Activated naive CD8-positive, alpha-beta T cell treated with anti-CD3 and anti-CD28 coated beads, Interleukin-2, amount 10 ng/mL, durations not matched to agents 7 days and 5 days (primary cell): ENCODE measurements at regions not wholly inside any gene's neighbourhood (a gene's known extent, or its start where the extent isn't known, plus 50 kb on each side); places are given as distances from the start of the nearest gene placed in this dataset.

ENCODE experiments used
- ATAC-seq: fragments of 150-1000 bp; cut with Tn5 transposase; one replicate; pipeline ENCODE4 v1.10.0; 2021; ENCODE audit warnings: low read depth, moderate library complexity
- POLR2A ChIA-PET: fragments of 350-600 bp; sonication (Branson Sonifier 250); formaldehyde crosslinking; loops from one replicate; lab custom pipeline; 2021; ENCODE audit warnings: antibody characterized with exemption; lab: Charles Lee
- DNase-seq: peaks from one replicate; pipeline ENCODE4 v3.0.0; 2021
- H3K27ac Mint-ChIP-seq: one replicate; pipeline ENCODE4 v1.8.0; 2022; ENCODE audit warnings: mild to moderate bottlenecking, mixed read lengths
- H3K27me3 Mint-ChIP-seq: one replicate; pipeline ENCODE4 v1.8.0; 2022; ENCODE audit warnings: mild to moderate bottlenecking, moderate library complexity, mixed read lengths
- H3K36me3 Mint-ChIP-seq: one replicate; pipeline ENCODE4 v1.8.0; 2021; ENCODE audit warnings: mild to moderate bottlenecking, mixed read lengths
- H3K4me1 Mint-ChIP-seq: one replicate; pipeline ENCODE4 v1.8.0; 2021; ENCODE audit warnings: mixed read lengths
- H3K4me3 Mint-ChIP-seq: one replicate; pipeline ENCODE4 v1.8.0; 2022; ENCODE audit warnings: mild to moderate bottlenecking, moderate library complexity, mixed read lengths
- H3K9me3 Mint-ChIP-seq: one replicate; pipeline ENCODE4 v1.8.0; 2021; ENCODE audit warnings: mixed read lengths

DNA sequence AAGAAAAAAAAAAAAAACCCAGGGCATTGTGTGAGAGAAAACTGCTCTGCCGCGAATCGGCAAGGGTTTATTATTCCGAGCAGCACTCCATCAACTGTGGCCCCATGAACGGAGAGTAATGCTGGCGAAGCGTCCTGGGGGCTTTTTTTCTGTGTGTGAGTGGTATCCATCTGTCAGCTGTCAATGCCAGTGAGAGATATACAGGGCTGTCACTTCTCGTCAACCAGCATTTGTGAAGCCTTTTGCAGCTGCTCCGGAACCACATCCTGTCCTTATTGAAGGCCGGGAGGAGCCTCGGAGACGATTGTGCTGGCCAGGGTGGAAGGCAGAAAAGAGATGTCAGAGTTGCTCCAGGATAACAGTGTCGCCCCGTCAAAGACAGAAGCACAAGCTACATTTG, 356.9 kb upstream of the SMIM21 start:
- H3K9me3 Mint-ChIP-seq, result no peaks in the 10 kb centered on the region
- no peak overlapping the region for H3K27ac Mint-ChIP-seq
- H3K4me1 Mint-ChIP-seq, result no peaks in the 10 kb centered on the region
- ATAC-seq, result no peak
- no peak overlapping the region for H3K4me3 Mint-ChIP-seq
- no peak for DNase-seq
- POLR2A ChIA-PET, result no interaction called here
- H3K27me3 Mint-ChIP-seq, result peaks cover 7% of the 10 kb centered on the region
- H3K36me3 Mint-ChIP-seq, result no peaks in the 10 kb centered on the region

GRCh38 chr18:75783566-75784281, 356.2 kb upstream of the SMIM21 start:
- Mint-ChIP-seq H3K27ac (no peak overlapping the region), H3K9me3 (no peaks in the 10 kb centered on the region), H3K4me3 (no peak overlapping the region), H3K36me3 (no peaks in the 10 kb centered on the region), H3K4me1 (no peaks in the 10 kb centered on the region), H3K27me3 (peaks cover 7% of the 10 kb centered on the region)
- POLR2A ChIA-PET, result no interaction called here
- DNase-seq, result no peak
- ATAC-seq, result no peak

- no peak overlapping the region for H3K27ac Mint-ChIP-seq
- ATAC-seq, result no peak
- peaks cover 8% of the 10 kb centered on the region for H3K27me3 Mint-ChIP-seq
- POLR2A ChIA-PET, result no interaction called here
- H3K4me3 Mint-ChIP-seq, result no peak overlapping the region
- H3K4me1 Mint-ChIP-seq, result no peaks in the 10 kb centered on the region
- no peak for DNase-seq
- H3K9me3 Mint-ChIP-seq, result no peaks in the 10 kb centered on the region
- H3K36me3 Mint-ChIP-seq, result no peaks in the 10 kb centered on the region
These were observed 355.3 kb upstream of the SMIM21 start for GRCh38 chr18:75782826-75783225.

DNA sequence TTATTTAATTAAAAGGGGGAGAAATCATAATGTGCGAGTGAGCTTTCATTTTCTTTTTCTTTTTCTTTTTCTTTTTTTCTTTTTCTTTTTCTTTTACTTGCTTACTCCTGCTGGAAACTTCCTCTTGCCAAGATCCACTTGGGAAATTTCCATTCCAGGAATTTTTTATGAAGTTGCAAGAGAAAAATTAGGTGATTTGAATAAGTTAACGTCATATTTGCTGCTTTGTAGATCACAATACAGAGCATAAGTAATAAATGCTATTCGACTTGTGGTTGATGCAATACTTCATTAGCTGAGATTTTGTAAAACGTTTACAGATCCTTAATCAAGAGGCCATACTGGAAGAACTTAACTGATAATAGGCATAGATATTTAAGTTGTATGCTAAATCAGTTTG, 354.7 kb upstream of the SMIM21 start:
- H3K4me3 Mint-ChIP-seq, result no peak overlapping the region
- ATAC-seq (no peak), DNase-seq (no peak)
- no peaks in the 10 kb centered on the region for H3K36me3 Mint-ChIP-seq
- peaks cover 9% of the 10 kb centered on the region for H3K27me3 Mint-ChIP-seq
- POLR2A ChIA-PET, result no interaction called here
- no peaks in the 10 kb centered on the region for H3K9me3 Mint-ChIP-seq
- H3K27ac Mint-ChIP-seq, result no peak overlapping the region
- H3K4me1 Mint-ChIP-seq, result no peaks in the 10 kb centered on the region

DNA sequence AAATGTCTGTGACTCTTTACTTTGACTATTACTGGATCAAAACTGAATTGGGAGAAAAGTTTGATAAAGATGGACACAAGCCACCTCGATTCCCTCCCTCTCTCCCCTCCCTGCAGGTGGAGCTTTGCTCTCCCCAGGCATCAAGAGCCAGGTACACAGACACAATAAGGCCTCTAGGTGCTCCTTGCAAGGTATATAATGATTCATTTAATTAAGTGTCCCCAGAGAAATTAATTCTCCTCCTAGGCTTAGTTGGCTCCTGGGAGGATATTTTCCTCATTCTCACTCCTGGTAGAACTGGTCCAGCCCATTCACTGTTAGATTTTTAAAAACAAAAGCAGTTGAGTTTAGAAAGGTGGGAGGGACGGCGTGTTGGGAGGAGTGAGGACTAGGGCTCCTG, 352.4 kb upstream of the SMIM21 start:
- no peak overlapping the region for H3K27ac Mint-ChIP-seq
- no peak for DNase-seq
- no peak overlapping the region for H3K4me3 Mint-ChIP-seq
- POLR2A ChIA-PET, result no interaction called here
- no peak for ATAC-seq
- no peaks in the 10 kb centered on the region for H3K4me1 Mint-ChIP-seq
- H3K36me3 Mint-ChIP-seq, result no peaks in the 10 kb centered on the region
- H3K27me3 Mint-ChIP-seq, result peaks cover 9% of the 10 kb centered on the region
- no peaks in the 10 kb centered on the region for H3K9me3 Mint-ChIP-seq

- peaks cover 9% of the 10 kb centered on the region for H3K27me3 Mint-ChIP-seq
- no peaks in the 10 kb centered on the region for H3K9me3 Mint-ChIP-seq
- ATAC-seq, result no peak
- no peaks in the 10 kb centered on the region for H3K36me3 Mint-ChIP-seq
- POLR2A ChIA-PET, result no interaction called here
- DNase-seq, result no peak
- no peak overlapping the region for H3K4me3 Mint-ChIP-seq
- no peak overlapping the region for H3K27ac Mint-ChIP-seq
- no peaks in the 10 kb centered on the region for H3K4me1 Mint-ChIP-seq
These were observed 351.9 kb upstream of the SMIM21 start for GRCh38 chr18:75779450-75779849.

DNA sequence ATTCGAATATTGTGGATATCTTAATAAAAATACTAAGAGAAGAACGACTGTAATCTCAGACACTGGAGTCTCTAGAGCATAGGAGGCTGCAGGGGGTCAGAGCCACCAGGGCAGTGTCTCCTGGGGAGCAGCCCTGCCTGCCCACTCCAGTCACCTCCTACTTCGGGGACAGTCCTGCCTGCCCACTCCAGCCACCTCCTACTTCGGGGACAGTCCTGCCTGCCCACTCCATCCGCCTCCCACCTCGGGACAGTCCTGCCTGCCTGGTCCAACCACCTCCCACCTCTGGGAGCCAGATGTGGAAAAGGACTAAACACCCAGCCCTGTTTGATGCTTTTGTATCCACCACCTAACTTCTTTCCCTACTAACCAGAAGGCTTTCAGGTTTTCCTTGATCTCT, 350.1 kb upstream of the SMIM21 start:
- no peak overlapping the region for H3K4me3 Mint-ChIP-seq
- H3K27ac Mint-ChIP-seq, result no peak overlapping the region
- POLR2A ChIA-PET, result no interaction called here
- DNase-seq, result no peak
- H3K4me1 Mint-ChIP-seq, result no peaks in the 10 kb centered on the region
- no peaks in the 10 kb centered on the region for H3K36me3 Mint-ChIP-seq
- peaks cover 5% of the 10 kb centered on the region for H3K27me3 Mint-ChIP-seq
- no peaks in the 10 kb centered on the region for H3K9me3 Mint-ChIP-seq
- ATAC-seq, result no peak

DNA sequence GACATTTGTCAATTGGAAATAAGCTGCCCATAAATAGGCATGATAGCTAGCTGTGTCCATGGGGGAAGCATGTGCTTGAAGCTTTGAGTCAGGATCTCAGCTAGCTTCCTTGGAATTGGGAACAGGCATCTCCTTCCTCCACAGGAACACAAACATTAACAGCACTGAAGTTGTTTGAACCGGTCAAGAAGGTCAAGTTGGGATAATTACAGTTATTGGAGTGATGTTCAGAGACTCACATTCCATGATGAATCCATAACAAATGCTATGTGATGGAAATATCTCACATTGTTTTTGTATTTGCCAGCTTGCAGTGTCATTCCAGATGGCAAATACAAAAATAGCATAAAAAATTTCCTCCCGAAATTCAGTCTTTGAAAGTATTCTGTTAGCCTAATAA, 347.6 kb upstream of the SMIM21 start:
- DNase-seq (no peak), ATAC-seq (no peak)
- POLR2A ChIA-PET, result no interaction called here
- H3K4me3 Mint-ChIP-seq, result no peak overlapping the region
- no peaks in the 10 kb centered on the region for H3K9me3 Mint-ChIP-seq
- H3K27me3 Mint-ChIP-seq, result peaks cover 5% of the 10 kb centered on the region
- H3K27ac Mint-ChIP-seq, result no peak overlapping the region
- no peaks in the 10 kb centered on the region for H3K4me1 Mint-ChIP-seq
- no peaks in the 10 kb centered on the region for H3K36me3 Mint-ChIP-seq

- POLR2A ChIA-PET, result no interaction called here
- no peak for ATAC-seq
- DNase-seq, result no peak
- Mint-ChIP-seq H3K36me3 (no peaks in the 10 kb centered on the region), H3K9me3 (no peaks in the 10 kb centered on the region), H3K4me3 (no peak overlapping the region), H3K27ac (no peak overlapping the region), H3K4me1 (no peaks in the 10 kb centered on the region), H3K27me3 (peaks cover 5% of the 10 kb centered on the region)
These were observed 346.1 kb upstream of the SMIM21 start for GRCh38 chr18:75773618-75774017.

DNA sequence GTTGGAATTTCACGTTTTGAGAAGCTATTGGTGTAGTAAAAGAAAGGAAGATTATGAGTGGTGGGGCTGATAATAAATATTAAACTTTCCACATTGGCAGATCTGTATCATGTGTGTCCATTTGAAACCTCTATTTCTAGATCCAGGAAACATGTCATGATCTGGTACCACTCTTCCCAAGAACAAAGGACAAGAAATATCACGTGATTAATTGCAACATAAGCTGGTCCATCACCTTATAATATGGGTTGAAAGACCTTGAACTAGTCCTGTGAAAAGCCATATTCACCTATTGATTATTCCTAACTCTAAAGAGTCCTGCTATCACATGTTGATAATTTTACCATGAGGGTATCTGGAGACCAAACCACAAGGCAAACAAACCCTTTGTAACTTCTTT, 335.3 kb upstream of the SMIM21 start:
- H3K27me3 Mint-ChIP-seq, result no peaks in the 10 kb centered on the region
- DNase-seq (no peak), ATAC-seq (no peak)
- no peaks in the 10 kb centered on the region for H3K36me3 Mint-ChIP-seq
- no peak overlapping the region for H3K27ac Mint-ChIP-seq
- H3K4me1 Mint-ChIP-seq, result no peaks in the 10 kb centered on the region
- no peaks in the 10 kb centered on the region for H3K9me3 Mint-ChIP-seq
- H3K4me3 Mint-ChIP-seq, result no peak overlapping the region
- POLR2A ChIA-PET, result no interaction called here

GRCh38 chr18:75760208-75760607, 332.7 kb upstream of the SMIM21 start:
- no peaks in the 10 kb centered on the region for H3K27me3 Mint-ChIP-seq
- no peaks in the 10 kb centered on the region for H3K36me3 Mint-ChIP-seq
- H3K4me1 Mint-ChIP-seq, result no peaks in the 10 kb centered on the region
- no peaks in the 10 kb centered on the region for H3K9me3 Mint-ChIP-seq
- POLR2A ChIA-PET, result no interaction called here
- no peak overlapping the region for H3K27ac Mint-ChIP-seq
- no peak for DNase-seq
- no peak overlapping the region for H3K4me3 Mint-ChIP-seq
- no peak for ATAC-seq

DNA sequence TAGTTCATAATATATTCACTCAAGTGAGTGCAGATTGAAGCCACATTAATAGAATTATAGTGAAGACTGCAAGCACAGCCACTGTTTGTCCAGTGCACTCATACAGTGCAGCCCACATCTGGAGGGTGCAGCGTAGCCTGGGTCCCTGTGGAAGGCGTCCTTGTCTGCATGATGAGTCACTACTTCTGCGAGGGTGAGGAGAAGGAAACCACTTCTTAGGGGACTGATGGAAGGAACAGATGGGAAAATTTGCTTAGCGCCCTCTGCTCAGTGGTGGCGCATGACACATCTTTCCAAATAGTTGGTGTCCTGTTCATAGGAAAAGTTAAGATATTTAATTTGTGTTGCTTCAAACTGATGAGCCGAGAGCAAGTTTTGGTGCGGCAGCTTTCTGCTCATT, 330.4 kb upstream of the SMIM21 start:
- no peak overlapping the region for H3K4me3 Mint-ChIP-seq
- no peak overlapping the region for H3K27ac Mint-ChIP-seq
- POLR2A ChIA-PET, result no interaction called here
- H3K4me1 Mint-ChIP-seq, result no peaks in the 10 kb centered on the region
- DNase-seq (no peak), ATAC-seq (no peak)
- no peaks in the 10 kb centered on the region for H3K9me3 Mint-ChIP-seq
- H3K27me3 Mint-ChIP-seq, result no peaks in the 10 kb centered on the region
- no peaks in the 10 kb centered on the region for H3K36me3 Mint-ChIP-seq

DNA sequence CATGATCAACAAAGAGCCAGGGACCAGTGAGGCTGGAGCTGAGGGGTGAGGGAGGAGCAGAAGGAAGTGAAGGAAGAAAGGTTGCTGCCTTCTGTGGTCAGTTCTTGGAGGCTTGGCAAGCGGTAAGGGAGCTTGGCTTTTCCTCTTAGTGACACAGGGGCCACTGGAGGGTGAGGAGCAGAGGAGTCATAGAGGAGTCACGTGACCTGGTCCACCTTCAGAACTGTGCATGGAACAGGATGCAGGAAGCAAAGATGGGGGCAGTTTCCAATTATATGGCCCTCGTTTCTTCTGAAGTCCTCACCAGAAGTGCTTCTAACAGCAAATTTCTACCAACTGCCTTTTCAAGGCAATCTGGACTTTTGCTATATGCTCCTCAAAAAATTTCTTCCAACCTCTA, 326.9 kb upstream of the SMIM21 start:
- Mint-ChIP-seq H3K4me1 (no peaks in the 10 kb centered on the region), H3K9me3 (no peaks in the 10 kb centered on the region), H3K27me3 (peaks cover 5% of the 10 kb centered on the region), H3K36me3 (no peaks in the 10 kb centered on the region), H3K27ac (no peak overlapping the region), H3K4me3 (no peak overlapping the region)
- POLR2A ChIA-PET, result no interaction called here
- no peak for DNase-seq
- ATAC-seq, result no peak

- Mint-ChIP-seq H3K27me3 (peaks cover 5% of the 10 kb centered on the region), H3K36me3 (no peaks in the 10 kb centered on the region), H3K27ac (no peak overlapping the region), H3K4me3 (no peak overlapping the region), H3K9me3 (no peaks in the 10 kb centered on the region), H3K4me1 (no peaks in the 10 kb centered on the region)
- DNase-seq (no peak), ATAC-seq (no peak)
- POLR2A ChIA-PET, result no interaction called here
These were observed 326.2 kb upstream of the SMIM21 start for GRCh38 chr18:75753753-75754152.
